GM19099 (cell line): ENCODE measurements at regions not wholly inside any gene's neighbourhood (a gene's known extent, or its start where the extent isn't known, plus 50 kb on each side); places are given as distances from the start of the nearest gene placed in this dataset.

Experiments used
- POLR2A ChIP-seq: IDR thresholded peaks from 3 replicates; pipeline ENCODE4 v1.6.1; 2011; ENCODE audit warnings: low read depth; ENCODE audit not compliant: insufficient read length; ENCODE audit errors: extremely low read depth

- no peak for TF ChIP-seq POLR2A
Measured at GRCh38 chr6:113464536-113464935, 392.6 kb upstream of the MARCKS start.

- no peak for TF ChIP-seq POLR2A
Measured at GRCh38 chr6:113464960-113465359, 392.2 kb upstream of the MARCKS start.

- no peak for TF ChIP-seq POLR2A
Measured at GRCh38 chr6:113466526-113466925, 390.6 kb upstream of the MARCKS start.

- no peak for TF ChIP-seq POLR2A
Measured at GRCh38 chr6:113475392-113475791, 381.8 kb upstream of the MARCKS start.

GRCh38 chr6:113476937-113477839, 380.0 kb upstream of the MARCKS start:
- no peak for TF ChIP-seq POLR2A

GRCh38 chr6:113480616-113481015, 376.5 kb upstream of the MARCKS start:
- TF ChIP-seq POLR2A, result no peak

- TF ChIP-seq POLR2A, result no peak
Measured at GRCh38 chr6:113481458-113481857, 375.7 kb upstream of the MARCKS start.

GRCh38 chr6:113481910-113482309, 375.2 kb upstream of the MARCKS start:
- TF ChIP-seq POLR2A, result no peak

- no peak for TF ChIP-seq POLR2A
Measured at GRCh38 chr6:113482771-113483170, 374.4 kb upstream of the MARCKS start.

GRCh38 chr6:113486199-113486598, 370.9 kb upstream of the MARCKS start:
- TF ChIP-seq POLR2A, result no peak

GRCh38 chr6:113487489-113488058, 369.6 kb upstream of the MARCKS start:
- TF ChIP-seq POLR2A, result no peak

- no peak for TF ChIP-seq POLR2A
Measured at GRCh38 chr6:113488061-113488460, 369.1 kb upstream of the MARCKS start.

GRCh38 chr6:113488812-113489685, 368.1 kb upstream of the MARCKS start:
- TF ChIP-seq POLR2A, result no peak

- no peak for TF ChIP-seq POLR2A
Measured at GRCh38 chr6:113489952-113490746, 367.0 kb upstream of the MARCKS start.

GRCh38 chr6:113491376-113491775, 365.8 kb upstream of the MARCKS start:
- TF ChIP-seq POLR2A, result no peak

GRCh38 chr6:113493991-113494390, 363.2 kb upstream of the MARCKS start:
- TF ChIP-seq POLR2A, result no peak
